Endothelial cell of umbilical vein (primary cell): ENCODE measurements at regions not wholly inside any gene's neighbourhood (a gene's known extent, or its start where the extent isn't known, plus 50 kb on each side); places are given as distances from the start of the nearest gene placed in this dataset.

Experiments
- EZH2 ChIP-seq: IDR thresholded peaks from 2 replicates; pipeline ENCODE4 v1.6.1; 2012; ENCODE audit warnings: borderline replicate concordance, low read depth, mild to moderate bottlenecking, moderate library complexity, low read length, inconsistent platforms; ENCODE audit not compliant: severe bottlenecking
- GATA2 ChIP-seq: IDR thresholded peaks from 2 replicates; pipeline ENCODE4 v1.7.0; 2011; ENCODE audit warnings: low read depth, mild to moderate bottlenecking, moderate library complexity, mixed read lengths, low read length; ENCODE audit not compliant: insufficient read length, insufficient read depth
- JUN ChIP-seq: IDR thresholded peaks from 2 replicates; pipeline ENCODE4 v1.6.1; 2011; ENCODE audit warnings: borderline replicate concordance, low read depth; ENCODE audit not compliant: insufficient read length, insufficient read depth
- MYC ChIP-seq: IDR thresholded peaks from one replicate; pipeline ENCODE4 v1.6.1; 2011; ENCODE audit warnings: mild to moderate bottlenecking, low read depth, low read length
- POLR2A ChIP-seq: IDR thresholded peaks from 2 replicates; pipeline ENCODE4 v1.6.1; 2012; ENCODE audit warnings: low read depth, mild to moderate bottlenecking, control low read depth, low read length
- POLR2AphosphoS5 ChIP-seq: IDR thresholded peaks from 2 replicates; pipeline ENCODE4 v1.6.1; 2012; ENCODE audit warnings: low read depth, mild to moderate bottlenecking, control low read depth, low read length, moderate library complexity; ENCODE audit not compliant: insufficient read depth
- TF ChIP-seq, protein P1 (sequence below), 2 donors: IDR thresholded peaks; 1 replicate in 1 of 2; 2 replicates in 1 of 2; pipeline ENCODE4 v1.5.1; 2011; ENCODE audit warnings: low read length in 2 of 2, mild to moderate bottlenecking in 2 of 2, moderate library complexity in 2 of 2, control low read depth in 1 of 2, inconsistent platforms in 1 of 2, low read depth in 1 of 2; ENCODE audit not compliant: insufficient read depth in 1 of 2; ENCODE audit errors: extremely low read depth in 1 of 2
- TF ChIP-seq, protein P2 (sequence below): IDR thresholded peaks from 2 replicates; pipeline ENCODE4 v1.6.1; 2011; ENCODE audit not compliant: insufficient read depth, insufficient read length

DNA sequence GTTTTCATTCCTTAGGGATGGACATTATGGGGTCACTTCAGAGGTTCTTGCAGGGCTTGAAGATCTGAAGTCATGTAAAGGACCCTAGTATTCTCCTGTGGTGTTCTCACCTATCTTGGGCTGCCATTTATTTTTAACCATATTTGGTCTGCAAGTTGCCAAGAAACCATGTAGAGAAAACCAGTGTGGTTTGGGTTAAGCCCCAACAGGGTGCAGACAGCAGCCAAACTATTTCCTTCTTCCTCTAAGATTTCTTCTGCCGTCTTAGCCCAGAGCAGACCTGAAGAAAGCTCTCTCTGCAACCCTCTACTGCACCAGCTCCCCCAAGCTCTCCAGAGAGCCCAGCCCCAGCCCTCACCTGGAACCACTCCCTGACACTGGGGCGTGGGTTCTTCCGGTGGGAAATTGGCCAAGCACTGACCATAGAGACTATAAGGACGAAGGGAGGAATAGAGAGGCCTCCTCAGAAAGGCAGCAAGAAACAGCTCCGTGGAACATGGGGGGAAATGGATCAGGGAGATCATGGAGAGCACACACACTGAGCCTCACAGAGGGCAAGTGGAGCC is 136.6 kb downstream of the SYF2 start:
- TF ChIP-seq POLR2A (no peak), POLR2AphosphoS5 (no peak), EZH2 (no peak), MYC (no peak), JUN (no peak), GATA2 (no peak)
- TF ChIP-seq, protein P1, sequence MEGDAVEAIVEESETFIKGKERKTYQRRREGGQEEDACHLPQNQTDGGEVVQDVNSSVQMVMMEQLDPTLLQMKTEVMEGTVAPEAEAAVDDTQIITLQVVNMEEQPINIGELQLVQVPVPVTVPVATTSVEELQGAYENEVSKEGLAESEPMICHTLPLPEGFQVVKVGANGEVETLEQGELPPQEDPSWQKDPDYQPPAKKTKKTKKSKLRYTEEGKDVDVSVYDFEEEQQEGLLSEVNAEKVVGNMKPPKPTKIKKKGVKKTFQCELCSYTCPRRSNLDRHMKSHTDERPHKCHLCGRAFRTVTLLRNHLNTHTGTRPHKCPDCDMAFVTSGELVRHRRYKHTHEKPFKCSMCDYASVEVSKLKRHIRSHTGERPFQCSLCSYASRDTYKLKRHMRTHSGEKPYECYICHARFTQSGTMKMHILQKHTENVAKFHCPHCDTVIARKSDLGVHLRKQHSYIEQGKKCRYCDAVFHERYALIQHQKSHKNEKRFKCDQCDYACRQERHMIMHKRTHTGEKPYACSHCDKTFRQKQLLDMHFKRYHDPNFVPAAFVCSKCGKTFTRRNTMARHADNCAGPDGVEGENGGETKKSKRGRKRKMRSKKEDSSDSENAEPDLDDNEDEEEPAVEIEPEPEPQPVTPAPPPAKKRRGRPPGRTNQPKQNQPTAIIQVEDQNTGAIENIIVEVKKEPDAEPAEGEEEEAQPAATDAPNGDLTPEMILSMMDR (IDR thresholded peaks at IDR 0.05; ENCODE audit: extremely low read depth in 1 of 2, insufficient read depth in 1 of 2, low read depth in 1 of 2, low read length in 2 of 2) = no peak
- TF ChIP-seq, protein P2, sequence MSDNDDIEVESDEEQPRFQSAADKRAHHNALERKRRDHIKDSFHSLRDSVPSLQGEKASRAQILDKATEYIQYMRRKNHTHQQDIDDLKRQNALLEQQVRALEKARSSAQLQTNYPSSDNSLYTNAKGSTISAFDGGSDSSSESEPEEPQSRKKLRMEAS = no peak
